Cardiac muscle cell (in vitro differentiated cells and primary cell): ENCODE measurements at regions not wholly inside any gene's neighbourhood (a gene's known extent, or its start where the extent isn't known, plus 50 kb on each side); places are given as distances from the start of the nearest gene placed in this dataset.

ENCODE experiments used
- DNase-seq, 2 donors: peaks; one replicate each; pipeline versions ENCODE4 v3.0.0 to v3.0.0-alpha.2; 2010 to 2017; ENCODE audit warnings: low read depth in 1 of 2, low spot score in 1 of 2
- H3K27ac ChIP-seq: fragments of 200-600 bp; sonication (generic); 2 replicates; pipeline ENCODE4 v1.5.1; 2016
- H3K27me3 ChIP-seq: fragments of 200-600 bp; sonication (generic); 2 replicates; pipeline ENCODE4 v1.6.0; 2016; ENCODE audit warnings: control low read depth
- H3K36me3 ChIP-seq: fragments of 200-600 bp; sonication (generic); 2 replicates; pipeline ENCODE4 v1.5.1; 2016; ENCODE audit warnings: control low read depth
- H3K4me1 ChIP-seq: fragments of 200-600 bp; sonication (generic); 2 replicates; pipeline ENCODE4 v1.8.1; 2017; ENCODE audit warnings: low read depth, mild to moderate bottlenecking, mixed run types
- H3K4me3 ChIP-seq: fragments of 200-600 bp; sonication (generic); 2 replicates; pipeline ENCODE4 v1.5.1; 2016; ENCODE audit warnings: mild to moderate bottlenecking
- H3K9me3 ChIP-seq: fragments of 200-600 bp; sonication (generic); 2 replicates; pipeline ENCODE4 v1.5.1; 2017; ENCODE audit warnings: low read depth, mild to moderate bottlenecking, control low read depth
- CTCF ChIP-seq: IDR thresholded peaks from 2 replicates; pipeline ENCODE4 v1.5.1; 2012; ENCODE audit warnings: low read depth, mild to moderate bottlenecking, low read length

GRCh38 chr16:52376676-52377280 is 170.2 kb downstream of the TOX3 start:
- Histone ChIP-seq H3K9me3 (no peaks in the 10 kb centered on the region), H3K27ac (no peak overlapping the region), H3K27me3 (no peaks in the 10 kb centered on the region), H3K4me1 (no peaks in the 10 kb centered on the region), H3K4me3 (no peak overlapping the region), H3K36me3 (no peaks in the 10 kb centered on the region)
- no peak for TF ChIP-seq CTCF
- DNase-seq = peak in 1 of 2 donors; percentile 12

- DNase-seq = no peak
- H3K4me1 ChIP-seq = no peaks in the 10 kb centered on the region
- H3K27ac ChIP-seq = no peak overlapping the region
- H3K9me3 ChIP-seq = no peaks in the 10 kb centered on the region
- H3K36me3 ChIP-seq = no peaks in the 10 kb centered on the region
- no peak for TF ChIP-seq CTCF
- no peak overlapping the region for H3K4me3 ChIP-seq
- H3K27me3 ChIP-seq = no peaks in the 10 kb centered on the region
These were observed 174.6 kb downstream of the TOX3 start for GRCh38 chr16:52372313-52372712.

GRCh38 chr16:52368859-52369258 is 178.1 kb downstream of the TOX3 start:
- no peak for TF ChIP-seq CTCF
- H3K36me3 ChIP-seq = no peaks in the 10 kb centered on the region
- no peak overlapping the region for H3K4me3 ChIP-seq
- no peak overlapping the region for H3K27ac ChIP-seq
- H3K9me3 ChIP-seq = no peaks in the 10 kb centered on the region
- H3K4me1 ChIP-seq = no peaks in the 10 kb centered on the region
- no peaks in the 10 kb centered on the region for H3K27me3 ChIP-seq
- no peak for DNase-seq

GRCh38 chr16:52367821-52368220 is 179.1 kb downstream of the TOX3 start:
- Histone ChIP-seq H3K36me3 (no peaks in the 10 kb centered on the region), H3K9me3 (no peaks in the 10 kb centered on the region), H3K4me1 (no peaks in the 10 kb centered on the region), H3K27ac (no peak overlapping the region), H3K27me3 (no peaks in the 10 kb centered on the region), H3K4me3 (no peak overlapping the region)
- DNase-seq = no peak
- TF ChIP-seq CTCF = no peak

- no peak for TF ChIP-seq CTCF
- H3K4me1 ChIP-seq = no peaks in the 10 kb centered on the region
These were observed 180.0 kb downstream of the TOX3 start for GRCh38 chr16:52366983-52367382.

More at GRCh38 chr16:52366983-52367382, 180.0 kb downstream of the TOX3 start:
- no peak overlapping the region for H3K27ac ChIP-seq
- no peak overlapping the region for H3K4me3 ChIP-seq
- no peak for DNase-seq
- no peaks in the 10 kb centered on the region for H3K27me3 ChIP-seq
- no peaks in the 10 kb centered on the region for H3K36me3 ChIP-seq
- H3K9me3 ChIP-seq = no peaks in the 10 kb centered on the region
